HG03521 (cell line): ENCODE measurements at regions not wholly inside any gene's neighbourhood (a gene's known extent, or its start where the extent isn't known, plus 50 kb on each side); places are given as distances from the start of the nearest gene placed in this dataset.

ENCODE experiments used
- ATAC-seq: cut with Tn5 transposase; IDR thresholded peaks from one replicate; pipeline ENCODE4 v1.9.1; 2021; ENCODE audit warnings: mild to moderate bottlenecking, moderate library complexity; ENCODE audit not compliant: unreplicated experiment

DNA sequence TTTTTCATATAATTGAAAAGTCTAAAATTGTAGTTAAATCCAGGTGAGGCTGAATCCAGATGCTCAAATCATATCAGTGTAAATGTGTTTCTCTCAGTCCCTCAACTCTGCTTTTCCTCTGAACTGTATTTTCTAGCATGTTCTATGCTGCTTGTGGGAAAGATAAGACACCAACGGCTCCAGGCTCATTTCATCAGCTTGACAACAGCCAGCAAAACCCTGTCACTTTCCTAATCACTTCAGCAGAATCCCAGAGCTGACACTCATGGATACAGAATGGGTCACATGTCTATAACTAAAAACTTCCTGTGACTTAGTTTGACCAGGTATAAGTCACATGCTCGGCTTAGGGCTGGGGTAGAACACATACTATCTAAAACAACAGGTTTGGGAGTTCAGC, 179.4 kb upstream of the ADRA1B start:
- no peak for ATAC-seq

DNA sequence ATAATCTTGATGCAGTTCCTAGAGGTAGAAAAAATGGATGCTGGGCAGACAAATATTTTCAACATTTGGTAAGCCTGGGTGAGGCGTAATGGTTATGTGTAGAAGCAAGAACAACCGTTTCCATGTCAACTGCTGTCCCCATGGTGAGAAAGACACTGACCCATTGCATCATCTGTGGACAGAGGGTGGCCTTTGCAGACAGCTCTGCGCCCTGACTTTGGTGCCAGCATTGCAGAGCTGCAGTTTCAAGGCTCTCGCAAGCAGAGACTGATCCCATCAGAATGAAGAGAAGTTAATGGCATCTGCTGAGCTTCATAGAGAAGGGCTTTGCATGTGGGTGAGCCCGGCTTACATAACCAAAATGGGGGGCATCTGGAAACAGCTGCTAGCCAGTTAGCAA, 179.0 kb upstream of the ADRA1B start:
- ATAC-seq = no peak

DNA sequence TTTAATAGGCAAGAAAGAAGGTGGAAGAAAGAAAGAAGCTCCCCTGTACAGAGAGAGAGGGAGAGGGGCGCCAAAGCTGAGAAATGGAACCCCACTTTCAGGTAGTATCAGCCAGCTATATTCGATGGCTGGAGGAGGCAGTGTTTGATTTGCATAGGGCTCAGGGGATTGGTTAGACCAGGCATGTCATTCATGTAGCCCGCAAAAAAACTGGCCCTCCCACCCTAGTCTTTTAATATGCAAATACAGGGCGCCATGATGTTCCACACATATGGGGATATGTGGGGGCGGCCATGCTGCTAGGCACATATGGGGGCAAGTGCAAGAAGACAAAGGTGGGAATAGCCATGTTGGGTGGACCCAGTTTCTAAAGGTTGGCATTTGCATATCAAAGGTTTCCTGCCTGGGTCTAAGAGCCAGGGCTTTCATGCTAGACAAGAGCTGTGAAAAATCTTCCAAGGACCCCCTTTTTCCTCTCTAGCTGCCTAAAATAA, 174.4 kb upstream of the ADRA1B start:
- no peak for ATAC-seq

DNA sequence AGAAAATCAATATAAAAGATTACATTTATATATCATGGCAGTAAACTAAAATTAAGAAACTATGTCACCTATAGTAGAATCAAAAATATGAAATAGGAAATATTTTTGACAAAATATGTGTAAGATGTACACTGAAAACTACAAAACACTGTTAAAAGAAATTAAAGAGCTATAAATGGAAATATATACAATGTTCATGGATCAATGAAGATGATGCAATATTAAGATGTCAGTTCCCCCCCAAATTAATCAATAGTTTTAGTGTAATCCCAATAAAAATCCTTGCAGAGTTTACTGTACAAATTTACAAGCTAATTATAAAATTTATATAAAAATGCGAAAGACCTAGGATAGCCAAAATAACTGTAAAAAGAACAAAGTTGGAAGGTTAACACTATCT, 173.0 kb upstream of the ADRA1B start:
- no peak for ATAC-seq

DNA sequence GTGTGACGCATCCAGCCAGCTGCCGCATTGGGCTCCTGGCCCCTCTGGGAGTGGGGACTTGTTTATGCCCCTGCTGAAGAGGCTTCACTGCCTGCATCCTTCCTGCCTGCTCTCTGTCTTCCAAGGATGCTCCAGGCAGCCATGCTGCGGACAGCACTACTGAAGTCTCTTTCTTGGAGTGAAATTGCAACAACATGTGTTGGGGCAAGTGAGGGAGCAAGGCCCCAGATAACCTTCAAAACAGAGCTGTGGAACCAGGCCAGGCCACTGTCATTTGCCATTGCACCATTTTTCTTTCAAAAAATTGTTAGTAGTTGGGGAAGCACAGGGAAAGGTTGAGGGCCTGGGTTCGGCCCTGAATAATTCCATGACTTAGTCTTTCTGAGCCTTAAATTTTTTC, 169.6 kb upstream of the ADRA1B start:
- ATAC-seq = no peak

DNA sequence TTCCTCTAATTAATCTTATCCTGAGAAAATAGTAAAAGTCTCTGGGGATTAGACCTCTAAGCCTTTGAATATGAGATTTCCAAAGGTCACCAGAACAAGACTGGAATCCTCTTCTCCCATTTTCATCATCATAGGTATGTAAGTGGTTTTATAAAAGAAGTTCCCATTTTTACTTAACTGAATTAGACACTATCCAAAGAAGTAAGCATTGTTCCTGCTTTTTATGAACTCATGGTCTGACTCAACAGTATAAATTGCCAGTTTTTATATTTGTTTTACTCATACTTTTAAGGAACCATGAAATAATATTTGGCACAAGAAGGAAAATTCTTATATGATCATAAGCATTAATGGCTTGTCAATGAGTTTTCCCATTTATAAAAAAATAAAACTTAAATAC, 167.1 kb upstream of the ADRA1B start:
- no peak for ATAC-seq

DNA sequence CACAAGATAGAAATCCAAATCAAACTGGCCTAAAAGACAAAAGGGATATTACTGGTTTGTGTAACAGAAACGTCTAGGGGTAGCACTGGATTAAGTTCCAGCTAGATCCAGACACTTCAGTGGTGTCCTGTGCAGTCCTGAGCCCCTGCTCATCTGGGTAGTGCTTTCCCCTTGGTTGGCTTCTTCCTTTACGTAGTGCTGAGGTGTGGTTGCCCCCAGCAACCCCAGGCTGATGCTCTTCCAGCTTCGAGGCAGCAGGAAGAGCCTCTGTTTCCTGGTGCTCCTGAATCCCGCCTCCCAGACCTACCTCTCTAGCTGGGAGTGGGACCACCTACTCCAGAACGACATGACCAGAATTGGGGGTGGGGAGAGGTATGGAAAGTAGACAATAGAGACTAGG, 166.1 kb upstream of the ADRA1B start:
- ATAC-seq = no peak

DNA sequence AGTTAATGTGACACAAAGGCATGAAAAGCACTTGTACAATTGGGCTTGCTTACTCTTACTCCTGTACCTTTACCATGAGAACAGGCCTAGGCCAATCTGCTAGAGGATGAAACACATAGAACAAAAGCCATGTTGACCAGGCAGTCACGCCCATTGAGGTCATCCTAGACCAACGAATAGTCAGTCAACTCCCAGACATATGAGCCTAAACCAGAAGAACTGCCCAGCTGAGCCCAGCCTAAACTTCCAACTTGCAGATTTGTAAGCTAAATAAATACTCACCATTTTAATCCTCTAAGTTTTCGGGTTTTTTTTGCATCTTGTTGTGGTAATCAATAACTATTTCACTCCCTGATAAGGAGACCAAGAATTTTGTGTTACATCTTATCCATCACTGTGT, 164.8 kb upstream of the ADRA1B start:
- no peak for ATAC-seq

DNA sequence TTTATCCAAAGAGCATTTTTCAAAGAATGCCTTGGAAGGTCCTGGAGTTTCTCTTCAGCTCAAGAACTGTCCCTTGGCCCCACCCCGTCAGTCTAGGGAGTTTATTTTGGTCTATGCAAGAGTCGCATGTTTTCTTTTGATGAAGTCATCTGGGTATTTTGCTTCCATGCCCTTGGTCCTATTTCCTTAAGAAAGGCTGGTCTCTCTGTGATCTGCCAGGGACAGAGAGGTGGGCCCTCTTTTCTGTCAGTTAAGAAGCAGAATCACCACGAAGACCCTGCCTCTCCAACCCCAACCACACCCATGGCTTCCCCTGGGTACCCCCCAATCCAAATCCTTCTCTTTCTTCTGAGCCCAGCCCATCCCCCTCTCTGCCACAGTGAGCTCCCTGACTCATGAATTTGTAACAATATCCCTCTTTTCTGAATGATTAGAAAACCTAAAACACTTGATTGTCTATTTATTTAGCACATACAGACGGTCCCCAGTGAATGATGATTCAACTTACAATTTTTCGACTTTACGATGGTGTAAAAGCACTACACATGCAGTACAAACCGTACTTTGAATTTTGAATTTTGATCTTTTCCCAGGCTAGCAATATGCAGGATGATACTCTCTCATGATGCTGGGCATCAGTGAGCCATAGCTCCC, 163.5 kb upstream of the ADRA1B start:
- ATAC-seq = no peak

DNA sequence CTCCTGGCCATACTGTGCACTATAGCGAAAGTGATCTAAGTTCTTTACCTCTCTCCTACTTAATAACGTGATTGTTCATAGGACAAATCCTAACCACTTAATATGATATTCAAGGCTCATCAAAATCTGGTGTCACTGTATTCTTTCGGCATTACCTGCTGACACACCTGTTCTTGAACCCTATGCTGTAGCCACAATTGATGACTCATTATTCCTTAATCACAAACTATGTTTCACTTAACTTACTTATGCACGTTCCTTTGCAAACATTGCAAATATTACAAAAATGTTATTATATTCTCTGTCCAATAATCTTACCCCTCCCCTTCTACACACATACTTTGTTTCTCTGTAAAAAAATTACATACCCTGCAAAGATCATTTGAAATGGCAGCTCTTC, 158.1 kb upstream of the ADRA1B start:
- no peak for ATAC-seq

DNA sequence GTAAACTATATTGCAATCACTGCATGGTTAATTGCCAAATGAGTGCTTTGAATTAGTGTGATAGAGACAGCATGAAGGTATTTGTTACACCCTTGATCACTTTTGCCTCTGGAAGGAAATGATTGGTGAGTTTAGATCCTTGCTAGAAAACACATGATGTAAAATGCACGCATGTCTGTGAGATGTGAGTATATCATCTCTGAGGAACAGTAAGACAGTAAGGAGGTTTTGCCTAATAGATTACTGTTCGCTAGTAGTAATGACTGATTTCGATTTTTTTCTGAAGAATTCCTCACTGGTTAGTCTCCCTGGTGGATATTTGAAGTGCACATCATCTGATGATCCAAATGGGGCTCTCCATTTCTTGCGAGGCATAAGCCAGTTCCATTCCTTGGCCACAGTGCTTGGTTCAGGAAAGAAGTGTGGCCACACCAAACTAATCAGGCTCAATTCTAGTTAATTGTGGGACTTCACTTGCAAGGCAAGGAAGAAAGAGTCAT, 156.4 kb upstream of the ADRA1B start:
- ATAC-seq = no peak

DNA sequence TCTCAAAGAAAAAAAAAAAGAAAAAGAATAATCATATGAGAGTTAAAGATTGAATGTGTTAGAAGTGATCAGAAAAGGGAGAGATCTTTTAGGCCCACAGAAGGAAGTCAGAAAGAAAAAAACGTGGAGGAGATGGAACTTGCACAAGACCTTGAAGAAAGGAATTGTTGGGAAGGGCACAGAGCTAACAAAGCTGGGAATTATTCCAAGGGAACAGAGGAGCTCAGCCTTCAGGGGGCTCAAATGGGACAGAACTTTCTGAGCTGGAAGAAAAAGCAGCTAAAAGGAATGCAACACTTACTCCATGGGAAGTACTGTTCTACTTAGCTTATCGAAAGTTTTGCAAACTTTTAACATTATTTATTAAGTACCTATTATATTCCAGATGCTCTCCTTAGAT, 153.4 kb upstream of the ADRA1B start:
- ATAC-seq = no peak

DNA sequence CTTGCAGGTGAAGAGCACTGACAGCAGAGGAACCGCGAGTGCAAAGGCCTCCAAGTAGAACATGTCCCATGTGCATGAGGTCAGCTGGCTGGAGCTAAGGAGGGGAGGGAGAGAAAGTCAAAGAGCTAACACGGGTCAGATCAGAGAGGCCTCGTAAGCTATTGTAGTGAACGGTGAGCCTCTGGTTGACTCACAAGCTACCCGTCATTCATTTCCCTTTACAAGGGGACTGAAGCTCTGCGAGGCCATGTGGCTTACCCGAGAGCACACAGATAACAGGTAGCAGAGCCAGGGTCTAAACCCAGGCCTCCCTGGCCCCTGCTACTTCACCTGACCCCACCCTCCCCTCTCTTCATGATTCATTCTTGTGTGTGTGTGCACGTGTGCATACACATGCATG, 152.7 kb upstream of the ADRA1B start:
- ATAC-seq = no peak

DNA sequence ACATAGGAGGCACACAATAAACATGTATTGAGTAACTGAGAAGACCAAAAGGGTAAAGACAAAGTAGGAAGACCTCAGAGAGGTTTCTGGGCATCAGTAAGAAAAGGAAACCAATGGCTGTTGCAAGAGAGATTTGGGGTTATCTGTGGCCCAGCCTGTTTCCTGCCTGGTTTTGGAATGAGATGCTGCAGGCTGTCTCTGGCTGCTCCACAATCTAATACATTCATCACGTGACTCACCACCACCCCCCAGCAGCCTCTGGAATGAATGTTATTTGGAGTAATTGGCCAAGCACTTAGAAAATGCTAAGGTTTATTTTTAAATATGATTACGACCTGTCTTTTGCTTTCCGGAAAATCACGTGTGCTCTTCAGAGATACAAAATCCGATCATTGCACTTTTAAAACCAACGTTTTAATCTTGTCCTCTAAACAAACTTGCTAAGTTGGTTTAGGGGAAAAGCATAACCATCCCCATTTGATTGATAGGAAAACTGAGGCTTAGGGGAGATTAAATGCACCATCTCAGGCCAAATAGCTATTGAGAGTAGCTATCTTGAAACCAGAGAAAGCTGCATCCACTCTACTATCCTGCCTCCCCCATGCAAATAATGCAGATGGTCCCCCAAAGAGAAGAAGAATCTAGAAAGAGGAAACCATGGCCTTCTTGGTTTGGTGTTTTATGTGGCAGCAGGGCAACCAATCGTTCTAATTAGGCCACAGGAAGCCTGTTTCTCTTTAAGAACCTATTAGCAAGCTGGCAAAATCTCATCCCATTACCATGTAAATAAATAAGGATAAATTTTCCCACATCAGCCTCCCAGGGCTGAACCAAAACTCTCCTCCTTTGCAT, 151.8 kb upstream of the ADRA1B start:
- ATAC-seq = no peak

DNA sequence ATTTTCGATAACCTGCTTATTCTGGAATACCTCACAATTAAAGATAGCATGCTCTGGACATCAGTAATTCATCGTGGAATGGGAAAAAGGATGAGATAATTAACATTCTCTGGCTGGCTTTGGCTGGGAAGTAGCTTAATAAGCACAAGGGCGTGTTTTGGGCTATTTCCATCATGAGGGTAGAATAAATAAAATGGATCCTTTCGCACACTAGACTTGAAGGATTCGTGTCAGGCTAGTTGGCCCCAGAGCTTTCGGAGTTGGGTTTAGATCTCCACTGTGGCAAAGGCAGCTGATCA, 151.2 kb upstream of the ADRA1B start:
- ATAC-seq = no peak

DNA sequence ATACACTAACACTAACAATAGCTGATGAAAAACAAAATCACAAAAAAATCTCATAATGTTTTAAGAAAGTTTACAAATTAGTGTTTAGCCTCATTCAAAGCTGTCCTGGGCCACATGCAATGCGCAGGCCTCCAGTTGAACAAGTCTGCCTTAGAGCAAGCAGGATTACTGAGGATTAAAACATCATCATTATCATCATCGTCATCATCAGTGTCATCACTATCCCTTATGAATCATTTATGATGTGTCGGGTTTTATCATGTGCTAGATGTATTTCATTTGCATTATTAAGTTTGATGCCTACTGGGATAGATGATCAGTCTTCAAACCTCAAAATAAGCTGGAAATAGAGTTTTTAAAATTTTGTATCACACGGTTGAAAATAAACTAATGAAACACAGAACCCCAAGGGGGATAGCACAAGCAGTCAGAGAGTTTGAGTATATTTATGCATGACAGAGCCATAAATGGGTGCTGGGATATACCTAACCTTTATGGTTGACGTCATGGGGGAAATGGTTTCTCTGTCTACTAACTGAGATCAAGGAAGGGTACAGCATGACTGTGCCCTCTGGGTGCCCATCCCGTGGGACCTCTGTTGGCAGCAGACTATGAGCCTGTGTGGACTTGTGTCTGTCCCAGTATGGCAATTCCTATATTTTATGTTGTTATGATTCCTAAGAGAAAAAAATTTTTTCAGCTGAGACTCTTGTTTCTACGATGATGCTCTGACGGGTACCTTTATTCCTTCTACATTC, 150.3 kb upstream of the ADRA1B start:
- ATAC-seq = no peak

DNA sequence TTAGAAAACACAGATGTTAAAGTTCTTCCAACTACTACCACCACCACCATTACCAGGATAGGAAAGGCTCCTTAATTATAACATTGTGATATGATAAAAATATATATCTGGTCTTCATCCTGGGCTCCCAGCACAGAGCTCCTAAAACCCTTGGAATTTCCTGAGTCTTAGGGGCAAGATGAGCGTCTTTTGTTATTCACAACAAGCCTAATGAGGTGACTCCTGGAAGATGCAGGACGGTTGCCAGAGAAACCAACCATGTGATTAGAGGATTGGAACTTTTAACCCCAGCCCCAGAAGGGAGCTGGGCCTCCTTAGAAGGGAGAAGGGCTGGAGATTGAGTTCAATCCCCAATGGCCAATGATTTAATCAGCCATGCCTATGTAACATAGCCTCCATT, 148.0 kb upstream of the ADRA1B start:
- ATAC-seq = no peak

DNA sequence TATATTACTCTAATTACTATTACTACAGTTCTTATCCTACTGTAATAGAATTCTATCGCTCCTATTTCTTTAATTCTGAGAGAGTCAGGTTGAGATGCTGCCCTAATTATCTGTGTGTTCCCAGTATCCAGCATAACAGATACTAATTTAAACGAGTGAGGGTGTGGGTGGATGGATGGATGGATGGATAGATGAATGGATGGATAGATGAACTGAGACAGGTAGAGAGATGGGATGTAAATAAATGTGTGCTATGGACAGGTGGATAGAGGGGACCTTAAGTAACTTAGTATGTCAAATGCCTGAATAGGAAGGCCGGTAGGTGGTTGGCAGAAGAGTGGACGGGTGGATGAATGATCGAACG, 143.6 kb upstream of the ADRA1B start:
- no peak for ATAC-seq

DNA sequence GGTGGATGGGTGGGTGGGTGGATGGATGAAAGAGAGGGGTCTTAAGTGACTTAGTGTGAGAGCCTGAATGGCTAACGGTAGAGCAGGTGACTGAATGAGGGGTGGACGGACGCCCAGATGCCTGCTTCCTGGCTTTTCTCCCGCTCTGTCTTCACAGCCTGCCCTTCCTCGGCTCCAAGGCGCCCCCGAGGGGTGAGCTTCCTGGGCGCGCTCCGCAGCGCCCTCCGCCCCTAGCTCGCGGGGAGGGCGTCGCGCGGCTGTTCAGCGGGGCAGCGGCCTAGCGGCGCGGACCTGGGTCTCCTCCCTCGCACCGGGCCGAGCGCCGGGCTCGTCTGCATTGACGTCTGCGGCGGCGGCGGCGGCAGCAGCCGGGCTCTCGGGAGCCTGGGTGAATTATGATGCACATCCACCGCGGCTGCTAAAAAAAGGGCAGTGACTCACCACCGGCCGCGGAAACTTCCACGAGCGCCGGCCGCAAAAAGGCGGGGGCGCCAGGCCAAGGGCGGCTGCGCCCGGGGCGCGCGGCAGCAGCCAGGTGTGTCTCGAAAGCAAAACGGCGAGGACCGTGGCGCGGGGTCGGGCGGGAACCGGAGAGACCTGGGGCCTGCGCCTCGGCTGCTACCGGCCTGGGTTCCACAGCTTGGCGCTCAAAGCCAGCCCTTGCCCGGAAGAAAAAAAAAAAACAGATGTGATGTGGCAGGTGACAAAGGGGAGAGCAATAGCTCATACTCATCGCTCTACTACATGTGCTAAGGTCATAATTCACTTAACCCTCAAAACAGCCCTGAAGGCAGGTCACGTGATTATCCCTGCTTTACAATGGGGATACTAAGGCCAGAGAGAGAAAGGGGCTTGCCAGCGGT, 143.0 kb upstream of the ADRA1B start:
- ATAC-seq = peak; percentile 91

DNA sequence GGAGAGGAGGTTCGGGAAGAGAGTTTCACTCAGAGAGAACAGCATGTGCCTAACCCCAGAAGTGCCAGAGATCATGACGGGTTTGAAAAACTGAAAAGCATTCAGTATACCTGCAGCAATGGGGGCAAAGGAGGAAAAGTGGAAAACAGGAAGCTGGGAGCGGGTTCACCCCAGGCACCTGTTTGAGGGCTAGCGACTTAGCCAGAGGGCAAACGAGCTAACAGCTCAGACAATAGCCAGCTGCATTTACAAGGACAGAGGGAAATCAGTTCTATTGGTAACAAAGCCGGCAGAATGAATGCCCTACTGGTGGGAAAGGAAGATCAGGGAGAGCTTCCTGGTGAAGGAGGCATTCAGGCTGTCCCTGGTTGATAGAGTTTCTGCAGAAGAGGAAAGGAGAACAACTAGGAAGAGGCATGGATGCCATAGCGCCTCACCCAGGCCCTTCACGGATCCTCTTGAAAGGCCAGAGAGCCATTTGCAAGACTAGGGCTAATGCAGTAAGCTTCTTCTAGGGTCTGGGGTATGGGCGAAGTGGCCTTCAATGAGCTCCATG, 141.7 kb upstream of the ADRA1B start:
- ATAC-seq = no peak

DNA sequence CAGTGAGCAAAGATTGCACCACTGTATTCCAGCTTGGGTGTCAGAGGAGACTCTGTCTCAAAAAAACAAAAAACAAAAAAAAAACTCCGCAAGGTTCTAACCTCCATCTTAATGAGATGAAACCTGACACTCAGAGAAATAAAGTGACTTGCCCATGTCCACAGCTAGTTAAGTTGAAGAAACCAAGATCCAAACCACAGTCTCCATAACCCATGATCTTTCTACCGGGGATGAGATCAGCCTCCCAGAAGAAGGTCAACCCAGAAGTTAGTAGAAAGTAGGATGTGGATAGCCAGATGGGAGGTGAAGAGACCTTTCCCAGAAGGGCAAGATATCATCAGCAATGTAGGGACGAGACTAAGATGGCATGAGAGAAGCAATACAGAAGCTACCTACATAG, 140.4 kb upstream of the ADRA1B start:
- ATAC-seq = no peak
